GM18498 (cell line): ENCODE measurements at regions not wholly inside any gene's neighbourhood (a gene's known extent, or its start where the extent isn't known, plus 50 kb on each side); places are given as distances from the start of the nearest gene placed in this dataset.
"Not testable (repeated sequence)": the region's sequence is repeated elsewhere in the genome, so short reads cannot be mapped to it uniquely, and the experiment has no call there.

Experiments
- ATAC-seq: cut with Tn5 transposase; IDR thresholded peaks from one replicate; pipeline ENCODE4 v1.9.1; 2021; ENCODE audit warnings: mild to moderate bottlenecking, moderate library complexity; ENCODE audit not compliant: unreplicated experiment

GRCh38 chr10:29882766-29883165, 176.6 kb downstream of the JCAD start:
- ATAC-seq: no peak

DNA sequence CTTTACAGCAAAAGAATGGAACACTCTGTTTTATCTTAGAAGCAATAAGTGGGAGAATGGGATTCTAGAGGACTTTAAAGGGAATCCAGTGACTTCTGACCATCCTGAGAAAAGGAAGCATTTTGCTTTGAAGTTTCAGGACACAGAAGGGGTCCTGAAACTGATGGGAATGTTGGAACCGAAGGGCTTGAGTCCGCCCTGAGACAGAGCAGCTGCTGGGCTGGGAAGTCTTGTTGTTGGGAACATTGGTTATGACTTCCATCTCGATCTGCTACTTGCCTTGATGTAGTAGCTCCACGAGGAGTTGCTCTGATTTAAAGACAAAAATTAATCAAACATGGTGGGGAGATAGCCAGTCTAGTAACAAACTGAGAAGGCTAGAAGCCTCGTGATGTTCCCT, 177.6 kb downstream of the JCAD start:
- ATAC-seq: no peak

GRCh38 chr10:29881336-29881771, 178.0 kb downstream of the JCAD start:
- no peak for ATAC-seq

- ATAC-seq: no peak
These were observed 178.5 kb downstream of the JCAD start for GRCh38 chr10:29880856-29881255.

GRCh38 chr10:29879862-29880261, 179.5 kb downstream of the JCAD start:
- ATAC-seq: no peak

- no peak for ATAC-seq
These were observed 180.9 kb downstream of the JCAD start for GRCh38 chr10:29878492-29878891.

GRCh38 chr10:29877793-29878491, 181.4 kb downstream of the JCAD start:
- ATAC-seq: no peak

GRCh38 chr10:29876008-29876555, 183.3 kb downstream of the JCAD start:
- no peak for ATAC-seq

GRCh38 chr10:29874606-29875269, 184.6 kb downstream of the JCAD start:
- no peak for ATAC-seq

GRCh38 chr10:29873941-29874484, 185.4 kb downstream of the JCAD start:
- no peak for ATAC-seq

GRCh38 chr10:29870522-29871044, 188.8 kb downstream of the JCAD start:
- no peak for ATAC-seq

DNA sequence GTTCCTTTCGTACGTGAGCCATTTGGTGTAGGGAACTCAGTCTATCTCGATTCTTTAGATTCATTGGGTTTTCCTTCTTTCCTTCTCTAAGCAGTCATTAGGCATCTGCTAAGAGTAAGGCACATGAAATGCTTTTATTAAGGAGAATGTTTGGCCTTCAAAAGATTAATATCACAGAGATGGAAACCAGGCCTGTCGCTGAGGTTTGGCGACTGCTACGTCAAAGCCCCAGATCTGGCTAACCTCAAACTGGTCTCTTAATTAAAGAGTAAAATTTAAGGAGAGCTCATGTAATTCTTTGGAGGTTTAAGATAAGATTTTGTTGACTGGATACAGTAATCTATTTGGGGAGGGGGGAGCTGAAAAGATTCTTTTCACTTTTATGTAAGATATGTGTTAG, 189.8 kb downstream of the JCAD start:
- ATAC-seq: no peak

DNA sequence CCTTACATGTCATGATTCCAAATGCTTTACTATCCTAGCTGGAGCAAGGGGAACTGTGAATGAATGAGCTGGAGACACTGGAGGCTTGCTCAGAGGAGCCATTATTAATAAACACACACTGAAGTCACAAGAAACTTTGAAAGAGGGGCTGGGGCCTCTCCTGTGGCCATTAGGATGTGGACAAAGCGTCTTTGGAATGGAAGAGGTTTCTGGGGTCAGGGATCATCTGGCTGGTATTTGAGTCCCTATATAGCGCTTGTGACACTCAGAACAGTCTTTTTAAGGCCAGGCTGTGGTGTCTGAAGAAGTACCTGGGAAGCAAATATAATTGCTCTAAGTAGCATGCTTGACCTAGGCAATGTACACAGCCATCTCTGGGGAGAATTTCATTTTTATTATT, 193.0 kb downstream of the JCAD start:
- ATAC-seq: no peak

GRCh38 chr10:29865700-29866355, 193.6 kb downstream of the JCAD start:
- ATAC-seq: no peak

- ATAC-seq: no peak
These were observed 196.3 kb downstream of the JCAD start for GRCh38 chr10:29862923-29863614.

GRCh38 chr10:29861811-29862505, 197.4 kb downstream of the JCAD start:
- ATAC-seq: no peak

DNA sequence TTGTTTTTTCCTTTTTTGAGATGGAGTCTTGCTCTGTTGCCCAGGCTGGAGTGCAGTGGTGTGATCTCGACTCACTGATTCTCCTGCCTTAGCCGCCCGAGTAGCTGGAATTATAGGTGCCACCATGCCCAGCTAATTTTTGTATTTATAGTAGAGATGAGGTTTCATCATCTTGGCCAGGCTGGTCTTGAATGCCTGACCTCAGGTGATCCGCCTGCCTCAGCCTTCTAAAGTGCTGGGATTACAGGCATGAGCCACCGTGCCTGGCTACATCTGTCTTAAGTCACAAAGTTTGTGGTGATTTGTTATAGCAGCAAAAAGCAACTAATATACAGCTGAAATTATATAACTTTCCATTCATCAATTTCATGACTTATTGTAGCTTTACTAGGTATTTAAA, 198.2 kb downstream of the JCAD start:
- ATAC-seq: not testable (repeated sequence)

GRCh38 chr10:29860166-29860565, 199.2 kb downstream of the JCAD start:
- ATAC-seq: no peak

DNA sequence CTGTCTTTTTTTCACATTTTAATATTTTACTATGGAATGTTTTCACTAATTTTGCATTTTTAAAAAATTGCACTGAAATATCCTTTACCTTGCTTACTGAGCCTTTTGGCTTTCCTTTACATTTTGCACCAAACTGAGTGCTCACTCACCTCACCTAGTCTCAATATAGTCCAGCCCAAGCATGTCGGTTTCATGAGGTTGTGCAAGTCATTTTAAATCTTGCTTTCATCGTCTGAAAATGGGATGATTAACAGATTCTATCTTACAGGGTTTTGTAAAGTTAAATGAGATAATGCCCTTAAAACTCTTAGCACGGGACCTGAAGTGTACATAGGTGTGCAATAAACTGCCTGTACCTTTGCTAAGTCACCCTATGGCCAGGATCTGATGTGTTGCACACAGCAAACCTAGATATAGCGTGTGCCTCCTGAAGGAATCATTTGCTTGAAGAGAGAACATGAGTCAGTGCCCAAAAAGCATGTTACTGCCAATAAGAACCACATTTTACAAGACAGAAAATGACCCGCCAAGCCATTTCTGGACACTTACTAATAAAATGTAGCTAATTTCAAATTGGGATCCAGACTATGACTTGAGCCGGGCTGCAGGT, 199.8 kb downstream of the JCAD start:
- no peak for ATAC-seq
